GM23338 (cell line): ENCODE measurements at regions not wholly inside any gene's neighbourhood (a gene's known extent, or its start where the extent isn't known, plus 50 kb on each side); places are given as distances from the start of the nearest gene placed in this dataset.

ENCODE experiments used
- ATAC-seq: fragments of 200-7000 bp; cut with Tn5 transposase; 3 replicates; pipeline ENCODE4 v1.9.1; 2020
- DNase-seq: peaks from one replicate; pipeline ENCODE4 v3.0.0-alpha.2; 2015; ENCODE audit warnings: low spot score
- H2AFZ ChIP-seq: fragments of 200-600 bp; sonication (generic); 2 replicates; pipeline ENCODE4 v1.8.0; 2016; ENCODE audit warnings: antibody characterized with exemption, mild to moderate bottlenecking, moderate library complexity
- H3F3A ChIP-seq: fragments of 200-600 bp; sonication (generic); replicated peaks from 2 replicates; pipeline ENCODE4 v1.8.0; 2017; ENCODE audit warnings: antibody characterized with exemption, mixed run types, low read depth
- H3K27ac ChIP-seq: fragments of 200-600 bp; sonication (generic); 2 replicates; pipeline ENCODE4 v1.6.1; 2016; ENCODE audit warnings: low read depth
- H3K27me3 ChIP-seq: fragments of 200-600 bp; sonication (generic); 2 replicates; pipeline ENCODE4 v1.8.0; 2016; ENCODE audit warnings: mild to moderate bottlenecking, mixed run types, moderate library complexity; ENCODE audit not compliant: insufficient read depth
- H3K36me3 ChIP-seq: fragments of 200-600 bp; sonication (generic); 2 replicates; pipeline ENCODE4 v1.8.0; 2016; ENCODE audit warnings: mild to moderate bottlenecking; ENCODE audit not compliant: insufficient read depth
- H3K4me1 ChIP-seq: fragments of 200-600 bp; sonication (generic); 2 replicates; pipeline ENCODE4 v1.8.0; 2016; ENCODE audit warnings: mild to moderate bottlenecking, moderate library complexity; ENCODE audit not compliant: insufficient read depth
- H3K4me2 ChIP-seq: fragments of 200-600 bp; sonication (generic); 2 replicates; pipeline ENCODE4 v1.7.1; 2017; ENCODE audit warnings: mixed run types
- H3K4me3 ChIP-seq: fragments of 200-600 bp; sonication (generic); 2 replicates; pipeline ENCODE4 v1.6.1; 2016; ENCODE audit warnings: mixed run types
- H3K79me2 ChIP-seq: fragments of 200-600 bp; sonication (generic); replicated peaks from 2 replicates; pipeline ENCODE4 v1.8.0; 2017; ENCODE audit warnings: mild to moderate bottlenecking; ENCODE audit not compliant: insufficient read depth
- H3K9me2 ChIP-seq: fragments of 200-600 bp; sonication (generic); 2 replicates; pipeline ENCODE4 v1.8.0; 2017; ENCODE audit not compliant: insufficient read depth
- H4K20me1 ChIP-seq: fragments of 200-600 bp; sonication (generic); replicated peaks from 2 replicates; pipeline ENCODE4 v1.8.0; 2017; ENCODE audit warnings: mild to moderate bottlenecking; ENCODE audit not compliant: insufficient read depth
- H3K27ac Mint-ChIP-seq: 2 replicates; pipeline ENCODE4 v1.8.0; 2020; ENCODE audit warnings: inconsistent platforms, mild to moderate bottlenecking, moderate library complexity, mixed read lengths
- H3K27me3 Mint-ChIP-seq: 3 replicates; pipeline ENCODE4 v1.8.0; 2022; ENCODE audit warnings: low read depth, mild to moderate bottlenecking, moderate library complexity, mixed read lengths, inconsistent platforms; ENCODE audit not compliant: insufficient read depth, poor library complexity
- H3K36me3 Mint-ChIP-seq: 3 replicates; pipeline ENCODE4 v1.8.0; 2021; ENCODE audit warnings: low read depth, mild to moderate bottlenecking, inconsistent platforms, moderate library complexity, mixed read lengths
- H3K4me1 Mint-ChIP-seq: 3 replicates; pipeline ENCODE4 v1.8.0; 2020; ENCODE audit warnings: mild to moderate bottlenecking, inconsistent platforms, mixed read lengths
- H3K4me3 Mint-ChIP-seq: 3 replicates; pipeline ENCODE4 v1.8.0; 2021; ENCODE audit warnings: moderate library complexity, mild to moderate bottlenecking, inconsistent platforms, mixed read lengths
- H3K9me3 Mint-ChIP-seq: 3 replicates; pipeline ENCODE4 v1.8.0; 2020; ENCODE audit warnings: moderate library complexity, mild to moderate bottlenecking, inconsistent platforms, mixed read lengths
- CREB1 ChIP-seq: fragments of 250-450 bp; sonication (Bioruptor Pico); IDR thresholded peaks from 2 replicates; pipeline ENCODE4 v1.5.0; 2020; ENCODE audit warnings: low read depth, mild to moderate bottlenecking, moderate library complexity
- EZH2 ChIP-seq: fragments of 200-600 bp; sonication (generic); IDR thresholded peaks from one replicate; pipeline ENCODE4 v1.8.0; 2017; ENCODE audit warnings: antibody characterized with exemption, mild to moderate bottlenecking, low read depth; ENCODE audit not compliant: unreplicated experiment
- EZH2phosphoT487 ChIP-seq: fragments of 200-600 bp; sonication (generic); IDR thresholded peaks from one replicate; pipeline ENCODE4 v1.8.1; 2018; ENCODE audit warnings: antibody characterized with exemption; ENCODE audit not compliant: unreplicated experiment
- JUNB ChIP-seq: IDR thresholded peaks from one replicate; pipeline ENCODE4 v1.6.1; 2016; ENCODE audit warnings: antibody characterized with exemption; ENCODE audit not compliant: unreplicated experiment
- NANOG ChIP-seq: IDR thresholded peaks from 2 replicates; pipeline ENCODE4 v1.6.1; 2016; ENCODE audit warnings: antibody characterized with exemption, borderline replicate concordance
- POLR2AphosphoS5 ChIP-seq: IDR thresholded peaks from 2 replicates; pipeline ENCODE4 v1.6.1; 2016; ENCODE audit warnings: antibody characterized with exemption, low read depth
- STAT1 ChIP-seq: IDR thresholded peaks from one replicate; pipeline ENCODE4 v1.6.1; 2016; ENCODE audit warnings: antibody characterized with exemption; ENCODE audit not compliant: unreplicated experiment
- ZNF114 ChIP-seq: fragments of 250-450 bp; sonication (Bioruptor Pico); IDR thresholded peaks from 2 replicates; pipeline ENCODE4 v1.5.0; 2020; ENCODE audit warnings: mild to moderate bottlenecking, moderate library complexity
- ZNF331 ChIP-seq: fragments of 250-450 bp; sonication (Bioruptor Pico); IDR thresholded peaks from 2 replicates; pipeline ENCODE4 v1.5.0; 2020; ENCODE audit warnings: low read depth, mild to moderate bottlenecking, moderate library complexity
- TF ChIP-seq, protein P1 (sequence below): IDR thresholded peaks from 2 replicates; pipeline ENCODE4 v1.6.1; 2016; ENCODE audit warnings: antibody characterized with exemption
- TF ChIP-seq, protein P2 (sequence below): IDR thresholded peaks from one replicate; pipeline ENCODE4 v1.6.1; 2018; ENCODE audit warnings: antibody characterized with exemption; ENCODE audit not compliant: unreplicated experiment
- TF ChIP-seq, protein P3 (sequence below): fragments of 250-450 bp; sonication (Bioruptor Pico); IDR thresholded peaks from 2 replicates; pipeline ENCODE4 v1.5.0; 2020; ENCODE audit warnings: mild to moderate bottlenecking, moderate library complexity
- TF ChIP-seq, protein P4 (sequence below), 2 experiments: fragments of 200-600 bp in 1 of 2; sonication (generic) in 1 of 2; conservative IDR thresholded peaks; 2 replicates each; pipeline versions ENCODE4 v1.5.1 to v1.6.1; 2016 to 2017; ENCODE audit warnings: antibody characterized with exemption in 2 of 2, low read depth in 2 of 2, mild to moderate bottlenecking in 2 of 2, moderate library complexity in 1 of 2

DNA sequence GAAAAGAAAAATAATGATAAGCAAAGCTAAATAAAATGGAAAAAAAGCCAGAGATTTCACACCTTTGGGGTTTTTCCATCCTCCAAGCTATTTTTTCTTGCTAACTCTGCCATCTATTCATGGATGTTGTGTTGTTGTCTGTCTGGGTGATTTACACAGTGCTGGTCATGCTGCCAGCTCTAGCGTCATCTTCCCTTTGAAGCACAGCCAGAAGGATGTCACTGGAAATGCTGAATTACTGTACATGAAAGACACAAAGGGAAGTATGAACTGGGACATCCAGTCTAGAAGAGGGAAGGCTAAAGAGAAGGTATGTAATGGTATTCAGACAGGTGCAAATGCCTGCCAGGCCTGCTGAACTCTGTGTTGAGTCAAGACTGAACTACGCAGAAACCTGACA is 241.9 kb upstream of the STXBP5 start:
- Mint-ChIP-seq H3K27ac (no peak overlapping the region), H3K4me3 (no peak overlapping the region), H3K9me3 (peaks cover 34% of the 10 kb centered on the region), H3K27me3 (no peaks in the 10 kb centered on the region), H3K4me1 (peaks cover under 1% of the 10 kb centered on the region; the same call in 1 of the 3 replicates), H3K36me3 (peaks cover 25% of the 10 kb centered on the region)
- no peak for ATAC-seq
- Histone ChIP-seq H4K20me1 (no peaks in the 10 kb centered on the region), H3K4me1 (no peaks in the 10 kb centered on the region; the same call in 1 of the 2 replicates), H3F3A (no peaks in the 10 kb centered on the region), H3K79me2 (no peaks in the 10 kb centered on the region), H3K27ac (no peak overlapping the region), H3K36me3 (no peaks in the 10 kb centered on the region), H2AFZ (no peak overlapping the region), H3K27me3 (no peaks in the 10 kb centered on the region), H3K9me2 (0 out of 2 replicates have a peak, but pooled peaks cover under 1% of the 10 kb centered on the region), H3K4me3 (no peak overlapping the region), H3K4me2 (no peak overlapping the region)
- DNase-seq: no peak
- TF ChIP-seq EZH2: no peak
- TF ChIP-seq JUNB: no peak
- TF ChIP-seq, protein P1, sequence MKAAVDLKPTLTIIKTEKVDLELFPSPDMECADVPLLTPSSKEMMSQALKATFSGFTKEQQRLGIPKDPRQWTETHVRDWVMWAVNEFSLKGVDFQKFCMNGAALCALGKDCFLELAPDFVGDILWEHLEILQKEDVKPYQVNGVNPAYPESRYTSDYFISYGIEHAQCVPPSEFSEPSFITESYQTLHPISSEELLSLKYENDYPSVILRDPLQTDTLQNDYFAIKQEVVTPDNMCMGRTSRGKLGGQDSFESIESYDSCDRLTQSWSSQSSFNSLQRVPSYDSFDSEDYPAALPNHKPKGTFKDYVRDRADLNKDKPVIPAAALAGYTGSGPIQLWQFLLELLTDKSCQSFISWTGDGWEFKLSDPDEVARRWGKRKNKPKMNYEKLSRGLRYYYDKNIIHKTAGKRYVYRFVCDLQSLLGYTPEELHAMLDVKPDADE: no peak
- TF ChIP-seq STAT1: no peak
- TF ChIP-seq, protein P2, sequence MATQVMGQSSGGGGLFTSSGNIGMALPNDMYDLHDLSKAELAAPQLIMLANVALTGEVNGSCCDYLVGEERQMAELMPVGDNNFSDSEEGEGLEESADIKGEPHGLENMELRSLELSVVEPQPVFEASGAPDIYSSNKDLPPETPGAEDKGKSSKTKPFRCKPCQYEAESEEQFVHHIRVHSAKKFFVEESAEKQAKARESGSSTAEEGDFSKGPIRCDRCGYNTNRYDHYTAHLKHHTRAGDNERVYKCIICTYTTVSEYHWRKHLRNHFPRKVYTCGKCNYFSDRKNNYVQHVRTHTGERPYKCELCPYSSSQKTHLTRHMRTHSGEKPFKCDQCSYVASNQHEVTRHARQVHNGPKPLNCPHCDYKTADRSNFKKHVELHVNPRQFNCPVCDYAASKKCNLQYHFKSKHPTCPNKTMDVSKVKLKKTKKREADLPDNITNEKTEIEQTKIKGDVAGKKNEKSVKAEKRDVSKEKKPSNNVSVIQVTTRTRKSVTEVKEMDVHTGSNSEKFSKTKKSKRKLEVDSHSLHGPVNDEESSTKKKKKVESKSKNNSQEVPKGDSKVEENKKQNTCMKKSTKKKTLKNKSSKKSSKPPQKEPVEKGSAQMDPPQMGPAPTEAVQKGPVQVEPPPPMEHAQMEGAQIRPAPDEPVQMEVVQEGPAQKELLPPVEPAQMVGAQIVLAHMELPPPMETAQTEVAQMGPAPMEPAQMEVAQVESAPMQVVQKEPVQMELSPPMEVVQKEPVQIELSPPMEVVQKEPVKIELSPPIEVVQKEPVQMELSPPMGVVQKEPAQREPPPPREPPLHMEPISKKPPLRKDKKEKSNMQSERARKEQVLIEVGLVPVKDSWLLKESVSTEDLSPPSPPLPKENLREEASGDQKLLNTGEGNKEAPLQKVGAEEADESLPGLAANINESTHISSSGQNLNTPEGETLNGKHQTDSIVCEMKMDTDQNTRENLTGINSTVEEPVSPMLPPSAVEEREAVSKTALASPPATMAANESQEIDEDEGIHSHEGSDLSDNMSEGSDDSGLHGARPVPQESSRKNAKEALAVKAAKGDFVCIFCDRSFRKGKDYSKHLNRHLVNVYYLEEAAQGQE: no peak
- no peak for TF ChIP-seq NANOG
- TF ChIP-seq, protein P3, sequence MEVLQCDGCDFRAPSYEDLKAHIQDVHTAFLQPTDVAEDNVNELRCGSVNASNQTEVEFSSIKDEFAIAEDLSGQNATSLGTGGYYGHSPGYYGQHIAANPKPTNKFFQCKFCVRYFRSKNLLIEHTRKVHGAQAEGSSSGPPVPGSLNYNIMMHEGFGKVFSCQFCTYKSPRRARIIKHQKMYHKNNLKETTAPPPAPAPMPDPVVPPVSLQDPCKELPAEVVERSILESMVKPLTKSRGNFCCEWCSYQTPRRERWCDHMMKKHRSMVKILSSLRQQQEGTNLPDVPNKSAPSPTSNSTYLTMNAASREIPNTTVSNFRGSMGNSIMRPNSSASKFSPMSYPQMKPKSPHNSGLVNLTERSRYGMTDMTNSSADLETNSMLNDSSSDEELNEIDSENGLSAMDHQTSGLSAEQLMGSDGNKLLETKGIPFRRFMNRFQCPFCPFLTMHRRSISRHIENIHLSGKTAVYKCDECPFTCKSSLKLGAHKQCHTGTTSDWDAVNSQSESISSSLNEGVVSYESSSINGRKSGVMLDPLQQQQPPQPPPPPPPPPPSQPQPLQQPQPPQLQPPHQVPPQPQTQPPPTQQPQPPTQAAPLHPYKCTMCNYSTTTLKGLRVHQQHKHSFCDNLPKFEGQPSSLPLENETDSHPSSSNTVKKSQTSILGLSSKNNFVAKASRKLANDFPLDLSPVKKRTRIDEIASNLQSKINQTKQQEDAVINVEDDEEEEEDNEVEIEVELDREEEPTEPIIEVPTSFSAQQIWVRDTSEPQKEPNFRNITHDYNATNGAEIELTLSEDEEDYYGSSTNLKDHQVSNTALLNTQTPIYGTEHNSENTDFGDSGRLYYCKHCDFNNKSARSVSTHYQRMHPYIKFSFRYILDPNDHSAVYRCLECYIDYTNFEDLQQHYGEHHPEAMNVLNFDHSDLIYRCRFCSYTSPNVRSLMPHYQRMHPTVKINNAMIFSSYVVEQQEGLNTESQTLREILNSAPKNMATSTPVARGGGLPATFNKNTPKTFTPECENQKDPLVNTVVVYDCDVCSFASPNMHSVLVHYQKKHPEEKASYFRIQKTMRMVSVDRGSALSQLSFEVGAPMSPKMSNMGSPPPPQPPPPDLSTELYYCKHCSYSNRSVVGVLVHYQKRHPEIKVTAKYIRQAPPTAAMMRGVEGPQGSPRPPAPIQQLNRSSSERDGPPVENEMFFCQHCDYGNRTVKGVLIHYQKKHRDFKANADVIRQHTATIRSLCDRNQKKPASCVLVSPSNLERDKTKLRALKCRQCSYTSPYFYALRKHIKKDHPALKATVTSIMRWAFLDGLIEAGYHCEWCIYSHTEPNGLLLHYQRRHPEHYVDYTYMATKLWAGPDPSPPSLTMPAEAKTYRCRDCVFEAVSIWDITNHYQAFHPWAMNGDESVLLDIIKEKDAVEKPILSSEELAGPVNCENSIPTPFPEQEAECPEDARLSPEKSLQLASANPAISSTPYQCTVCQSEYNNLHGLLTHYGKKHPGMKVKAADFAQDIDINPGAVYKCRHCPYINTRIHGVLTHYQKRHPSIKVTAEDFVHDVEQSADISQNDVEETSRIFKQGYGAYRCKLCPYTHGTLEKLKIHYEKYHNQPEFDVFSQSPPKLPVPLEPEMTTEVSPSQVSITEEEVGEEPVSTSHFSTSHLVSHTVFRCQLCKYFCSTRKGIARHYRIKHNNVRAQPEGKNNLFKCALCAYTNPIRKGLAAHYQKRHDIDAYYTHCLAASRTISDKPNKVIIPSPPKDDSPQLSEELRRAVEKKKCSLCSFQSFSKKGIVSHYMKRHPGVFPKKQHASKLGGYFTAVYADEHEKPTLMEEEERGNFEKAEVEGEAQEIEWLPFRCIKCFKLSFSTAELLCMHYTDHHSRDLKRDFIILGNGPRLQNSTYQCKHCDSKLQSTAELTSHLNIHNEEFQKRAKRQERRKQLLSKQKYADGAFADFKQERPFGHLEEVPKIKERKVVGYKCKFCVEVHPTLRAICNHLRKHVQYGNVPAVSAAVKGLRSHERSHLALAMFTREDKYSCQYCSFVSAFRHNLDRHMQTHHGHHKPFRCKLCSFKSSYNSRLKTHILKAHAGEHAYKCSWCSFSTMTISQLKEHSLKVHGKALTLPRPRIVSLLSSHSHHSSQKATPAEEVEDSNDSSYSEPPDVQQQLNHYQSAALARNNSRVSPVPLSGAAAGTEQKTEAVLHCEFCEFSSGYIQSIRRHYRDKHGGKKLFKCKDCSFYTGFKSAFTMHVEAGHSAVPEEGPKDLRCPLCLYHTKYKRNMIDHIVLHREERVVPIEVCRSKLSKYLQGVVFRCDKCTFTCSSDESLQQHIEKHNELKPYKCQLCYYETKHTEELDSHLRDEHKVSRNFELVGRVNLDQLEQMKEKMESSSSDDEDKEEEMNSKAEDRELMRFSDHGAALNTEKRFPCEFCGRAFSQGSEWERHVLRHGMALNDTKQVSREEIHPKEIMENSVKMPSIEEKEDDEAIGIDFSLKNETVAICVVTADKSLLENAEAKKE (CRISPR knock-in tag): no peak
- TF ChIP-seq, protein P4, sequence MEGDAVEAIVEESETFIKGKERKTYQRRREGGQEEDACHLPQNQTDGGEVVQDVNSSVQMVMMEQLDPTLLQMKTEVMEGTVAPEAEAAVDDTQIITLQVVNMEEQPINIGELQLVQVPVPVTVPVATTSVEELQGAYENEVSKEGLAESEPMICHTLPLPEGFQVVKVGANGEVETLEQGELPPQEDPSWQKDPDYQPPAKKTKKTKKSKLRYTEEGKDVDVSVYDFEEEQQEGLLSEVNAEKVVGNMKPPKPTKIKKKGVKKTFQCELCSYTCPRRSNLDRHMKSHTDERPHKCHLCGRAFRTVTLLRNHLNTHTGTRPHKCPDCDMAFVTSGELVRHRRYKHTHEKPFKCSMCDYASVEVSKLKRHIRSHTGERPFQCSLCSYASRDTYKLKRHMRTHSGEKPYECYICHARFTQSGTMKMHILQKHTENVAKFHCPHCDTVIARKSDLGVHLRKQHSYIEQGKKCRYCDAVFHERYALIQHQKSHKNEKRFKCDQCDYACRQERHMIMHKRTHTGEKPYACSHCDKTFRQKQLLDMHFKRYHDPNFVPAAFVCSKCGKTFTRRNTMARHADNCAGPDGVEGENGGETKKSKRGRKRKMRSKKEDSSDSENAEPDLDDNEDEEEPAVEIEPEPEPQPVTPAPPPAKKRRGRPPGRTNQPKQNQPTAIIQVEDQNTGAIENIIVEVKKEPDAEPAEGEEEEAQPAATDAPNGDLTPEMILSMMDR (conservative IDR thresholded peaks at IDR 0.05; ENCODE audit: low read depth in 2 of 2): no peak
- no peak for TF ChIP-seq ZNF114 (CRISPR knock-in tag)
- no peak for TF ChIP-seq ZNF331 (CRISPR knock-in tag)
- TF ChIP-seq CREB1: no peak
- TF ChIP-seq EZH2phosphoT487: no peak
- no peak for TF ChIP-seq POLR2AphosphoS5
